D721Med (cell line): ENCODE measurements at regions not wholly inside any gene's neighbourhood (a gene's known extent, or its start where the extent isn't known, plus 50 kb on each side); places are given as distances from the start of the nearest gene placed in this dataset.
"Not testable (repeated sequence)": the region's sequence is repeated elsewhere in the genome, so short reads cannot be mapped to it uniquely, and the experiment has no call there.

ENCODE experiments used
- DNase-seq: peaks from one replicate; pipeline ENCODE4 v3.0.0; 2011; ENCODE audit warnings: low spot score; ENCODE audit not compliant: insufficient read length
- FAIRE-seq: peaks from 2 replicates; lab custom pipeline; 2011; peaks lifted over from hg19 to GRCh38; lab: Jason Lieb, UNC
- TF ChIP-seq, protein P1 (sequence below): IDR thresholded peaks from 2 replicates; pipeline ENCODE4 v1.5.1; 2012; ENCODE audit warnings: mild to moderate bottlenecking, control low read depth; ENCODE audit not compliant: insufficient read depth; ENCODE audit errors: missing control alignments

DNA sequence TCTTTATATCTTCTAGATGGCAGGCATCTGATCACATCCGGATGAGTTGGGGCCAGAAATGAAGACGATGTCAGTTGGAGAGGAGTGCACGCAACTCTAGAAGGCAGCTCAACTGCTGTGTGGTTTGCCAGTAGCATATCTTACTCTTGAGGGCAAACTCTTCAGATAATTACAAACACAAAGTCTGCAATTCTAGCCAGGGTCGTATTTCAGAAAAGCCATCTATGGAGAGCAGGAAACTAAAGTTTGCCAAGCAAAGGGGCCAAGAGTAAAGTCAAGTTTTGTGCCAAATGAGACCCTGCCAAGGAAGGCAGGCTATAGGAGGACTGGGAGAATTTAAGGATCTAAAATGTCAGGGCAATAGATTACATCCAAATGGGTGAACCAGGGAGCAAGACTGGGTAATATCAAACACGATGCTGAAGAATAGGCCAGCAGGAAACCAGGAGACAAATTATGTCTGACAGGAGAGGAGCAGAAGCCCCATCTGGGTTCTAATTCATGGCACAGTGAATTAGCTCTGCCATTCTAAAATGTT lies 312.5 kb upstream of the SEMA3C start:
- no peak for FAIRE-seq
- DNase-seq: no peak
- TF ChIP-seq, protein P1, sequence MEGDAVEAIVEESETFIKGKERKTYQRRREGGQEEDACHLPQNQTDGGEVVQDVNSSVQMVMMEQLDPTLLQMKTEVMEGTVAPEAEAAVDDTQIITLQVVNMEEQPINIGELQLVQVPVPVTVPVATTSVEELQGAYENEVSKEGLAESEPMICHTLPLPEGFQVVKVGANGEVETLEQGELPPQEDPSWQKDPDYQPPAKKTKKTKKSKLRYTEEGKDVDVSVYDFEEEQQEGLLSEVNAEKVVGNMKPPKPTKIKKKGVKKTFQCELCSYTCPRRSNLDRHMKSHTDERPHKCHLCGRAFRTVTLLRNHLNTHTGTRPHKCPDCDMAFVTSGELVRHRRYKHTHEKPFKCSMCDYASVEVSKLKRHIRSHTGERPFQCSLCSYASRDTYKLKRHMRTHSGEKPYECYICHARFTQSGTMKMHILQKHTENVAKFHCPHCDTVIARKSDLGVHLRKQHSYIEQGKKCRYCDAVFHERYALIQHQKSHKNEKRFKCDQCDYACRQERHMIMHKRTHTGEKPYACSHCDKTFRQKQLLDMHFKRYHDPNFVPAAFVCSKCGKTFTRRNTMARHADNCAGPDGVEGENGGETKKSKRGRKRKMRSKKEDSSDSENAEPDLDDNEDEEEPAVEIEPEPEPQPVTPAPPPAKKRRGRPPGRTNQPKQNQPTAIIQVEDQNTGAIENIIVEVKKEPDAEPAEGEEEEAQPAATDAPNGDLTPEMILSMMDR: no peak

DNA sequence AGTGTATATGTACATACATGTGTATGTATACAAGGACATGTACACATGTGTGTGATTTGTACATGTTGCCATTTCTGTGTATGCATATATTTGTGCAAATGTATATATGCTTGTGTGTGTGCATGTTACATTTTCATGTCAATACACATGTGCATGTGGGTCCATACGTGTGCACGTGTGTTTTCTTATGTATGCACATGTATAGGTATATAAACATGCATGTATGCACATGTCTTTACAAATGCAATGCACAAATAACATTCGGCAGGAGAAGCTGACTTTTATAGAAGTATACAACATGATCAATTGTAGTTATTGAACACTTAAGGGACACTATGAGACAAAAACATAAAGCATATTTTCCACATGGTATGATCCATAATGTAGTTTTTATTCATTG lies 307.4 kb upstream of the SEMA3C start:
- TF ChIP-seq, protein P1: no peak
- peak; percentile 75 for FAIRE-seq

DNA sequence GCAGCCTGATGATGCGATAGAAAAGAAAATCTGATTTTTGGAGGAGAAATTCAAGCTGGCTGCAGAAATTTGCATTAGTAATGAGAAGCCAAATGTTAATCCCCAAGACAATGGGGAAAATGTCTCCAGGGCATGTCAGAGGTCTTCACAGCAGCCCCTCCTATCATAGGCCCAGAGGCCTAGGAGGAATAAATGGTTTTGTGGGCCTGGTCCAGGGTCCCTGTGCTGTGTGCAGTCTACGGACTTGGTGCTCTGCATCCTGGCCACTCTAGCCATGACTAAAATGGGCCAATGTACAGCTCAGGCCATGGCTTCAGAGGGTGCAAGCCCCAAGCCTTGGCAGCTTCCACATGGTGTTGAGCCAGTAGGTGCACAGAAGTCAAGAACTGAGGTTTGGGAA lies 303.8 kb upstream of the SEMA3C start:
- not testable (repeated sequence) for FAIRE-seq, DNase-seq

More for the DNA sequence above, 307.4 kb upstream of the SEMA3C start:
- no peak for DNase-seq

DNA sequence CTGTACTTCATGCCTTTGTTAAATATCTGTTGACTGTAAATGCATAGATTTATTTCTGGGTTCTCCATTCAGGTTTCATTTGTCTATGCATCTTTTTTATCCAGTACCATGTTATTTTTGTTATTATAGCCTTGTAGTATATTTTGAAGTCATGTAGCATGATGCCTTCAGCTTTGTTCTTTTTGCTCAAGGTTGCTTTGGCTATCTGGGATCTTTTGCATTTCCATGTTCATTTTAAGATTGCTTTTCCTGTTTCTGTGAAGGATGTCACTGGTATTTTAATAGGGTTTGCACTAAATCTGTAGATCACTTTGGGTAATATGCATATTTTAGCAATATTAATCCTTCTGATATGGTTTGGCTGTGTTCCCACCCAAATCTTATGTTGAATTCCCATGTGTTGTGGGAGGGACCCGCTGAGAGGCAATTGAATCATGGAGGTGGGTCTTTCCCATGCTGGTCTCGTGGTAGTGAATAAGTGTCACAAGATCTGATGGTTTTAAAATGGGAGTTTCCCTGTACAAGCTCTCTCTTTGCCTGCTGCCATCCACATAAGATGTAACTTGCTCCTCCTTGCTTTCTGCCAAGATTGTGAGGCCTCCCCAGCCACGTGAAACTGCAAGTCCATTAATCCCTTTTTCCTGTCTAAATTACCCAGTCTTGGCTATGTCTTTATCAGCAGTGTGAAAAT lies 302.8 kb upstream of the SEMA3C start:
- DNase-seq: no peak
- TF ChIP-seq, protein P1: no peak
- FAIRE-seq: no peak

DNA sequence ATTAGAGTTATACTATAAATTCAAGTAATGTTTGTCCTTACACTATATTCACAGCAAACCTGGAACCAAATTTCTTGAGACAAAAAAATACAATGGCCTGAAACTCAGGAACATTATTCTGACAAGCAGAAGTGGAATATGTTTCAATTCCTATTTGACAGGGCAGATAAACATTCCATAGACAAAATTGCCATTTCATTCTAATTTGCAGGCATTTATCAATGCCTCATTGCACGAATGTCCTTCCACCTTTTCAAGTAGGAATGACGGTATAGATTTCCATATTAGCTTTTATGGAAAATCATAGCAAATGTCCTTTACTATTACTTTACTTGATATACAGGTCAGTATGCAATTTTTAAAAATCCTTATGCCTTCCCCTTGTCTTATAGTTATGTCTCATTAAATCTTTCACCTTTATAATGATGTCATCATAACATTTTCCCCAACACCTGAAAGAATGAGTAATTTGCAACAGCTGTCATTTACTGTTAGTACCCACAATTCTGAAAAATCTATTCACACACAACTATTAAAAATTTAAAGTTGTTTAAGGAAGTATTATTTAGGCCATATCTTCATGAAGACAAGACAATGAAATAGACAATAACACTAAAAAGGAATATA lies 299.7 kb upstream of the SEMA3C start:
- FAIRE-seq (no peak), DNase-seq (no peak)
- TF ChIP-seq, protein P1: no peak

DNA sequence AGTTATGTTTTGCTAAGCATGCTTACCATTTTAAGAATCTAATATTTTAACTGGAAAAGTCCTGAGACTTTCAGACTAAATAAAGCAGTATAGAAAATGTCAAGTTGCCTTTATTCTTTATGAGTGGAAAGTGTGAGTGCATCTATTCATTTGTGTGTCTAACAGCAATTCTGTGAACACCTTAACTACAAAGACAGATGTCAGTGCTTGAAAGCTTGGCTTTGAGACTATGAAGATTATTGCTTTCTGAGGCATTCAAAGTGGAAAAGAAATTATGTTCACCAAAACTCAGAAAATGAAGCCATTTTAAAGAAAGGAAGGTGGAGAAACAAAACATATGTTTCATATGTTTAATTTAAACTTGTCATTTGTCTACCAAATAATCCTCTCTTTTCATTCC lies 294.5 kb upstream of the SEMA3C start:
- TF ChIP-seq, protein P1: no peak
- DNase-seq: no peak
- no peak for FAIRE-seq

DNA sequence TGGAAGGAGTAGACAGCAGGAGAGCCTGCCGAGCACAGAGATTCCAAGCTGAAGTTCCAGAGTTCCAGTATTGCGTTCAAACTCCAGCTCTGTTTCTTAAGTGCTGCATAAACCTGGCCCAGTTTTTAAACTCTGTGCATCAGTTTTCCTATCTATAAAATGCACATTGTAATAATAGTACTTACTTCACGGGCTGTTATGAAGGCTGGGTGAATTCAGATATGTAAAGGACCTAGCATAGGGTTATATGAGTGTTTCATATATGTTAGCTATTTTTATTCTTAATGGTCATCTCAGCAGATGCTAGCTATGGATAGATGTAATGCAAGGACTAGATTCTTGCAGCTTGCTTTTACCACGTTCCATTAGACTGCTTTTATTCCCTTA lies 293.1 kb upstream of the SEMA3C start:
- TF ChIP-seq, protein P1: no peak
- FAIRE-seq (no peak), DNase-seq (no peak)
